ENCODE measurements at regions not wholly inside any gene's neighbourhood (a gene's known extent, or its start where the extent isn't known, plus 50 kb on each side); places are given as distances from the start of the nearest gene placed in this dataset.
"Not testable (repeated sequence)": the region's sequence is repeated elsewhere in the genome, so short reads cannot be mapped to it uniquely, and the experiment has no call there.

DNA sequence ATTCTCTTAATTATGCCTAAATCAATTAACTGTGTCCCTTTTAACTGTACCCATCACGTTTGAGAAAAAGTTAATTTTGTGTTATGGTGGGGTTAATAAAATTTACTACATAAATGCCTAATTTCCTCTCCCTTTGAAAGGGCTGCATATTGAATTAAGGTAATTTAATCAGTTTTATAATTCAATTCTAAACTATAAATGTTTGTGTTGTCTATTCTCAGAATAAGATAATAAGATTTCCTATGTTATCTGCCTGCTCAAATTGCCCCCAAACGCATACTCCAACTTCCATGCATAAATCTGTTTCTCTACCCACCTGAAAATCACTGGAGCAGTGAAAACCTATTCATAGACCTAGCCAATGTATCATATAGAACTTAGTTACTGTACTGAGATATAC is 1716.1 kb downstream of the SI start:
- no peak overlapping the region for H3K9ac ChIP-seq (ENCODE audit: extremely low read depth, insufficient read length, low read length)
- H4K8ac ChIP-seq (replicated peaks; ENCODE audit: insufficient read length, low read depth, low read length), result no peak overlapping the region
- H3K14ac ChIP-seq (ENCODE audit: insufficient read depth, low read length), result no peak overlapping the region
- no peaks in the 10 kb centered on the region for H3K79me1 ChIP-seq (ENCODE audit: insufficient read depth, low read depth, low read length, poor library complexity, severe bottlenecking)
- no peaks in the 10 kb centered on the region for H3K23me2 ChIP-seq (ENCODE audit: insufficient read length, low read depth, low read length, poor library complexity, severe bottlenecking)
- TF ChIP-seq, protein P1, sequence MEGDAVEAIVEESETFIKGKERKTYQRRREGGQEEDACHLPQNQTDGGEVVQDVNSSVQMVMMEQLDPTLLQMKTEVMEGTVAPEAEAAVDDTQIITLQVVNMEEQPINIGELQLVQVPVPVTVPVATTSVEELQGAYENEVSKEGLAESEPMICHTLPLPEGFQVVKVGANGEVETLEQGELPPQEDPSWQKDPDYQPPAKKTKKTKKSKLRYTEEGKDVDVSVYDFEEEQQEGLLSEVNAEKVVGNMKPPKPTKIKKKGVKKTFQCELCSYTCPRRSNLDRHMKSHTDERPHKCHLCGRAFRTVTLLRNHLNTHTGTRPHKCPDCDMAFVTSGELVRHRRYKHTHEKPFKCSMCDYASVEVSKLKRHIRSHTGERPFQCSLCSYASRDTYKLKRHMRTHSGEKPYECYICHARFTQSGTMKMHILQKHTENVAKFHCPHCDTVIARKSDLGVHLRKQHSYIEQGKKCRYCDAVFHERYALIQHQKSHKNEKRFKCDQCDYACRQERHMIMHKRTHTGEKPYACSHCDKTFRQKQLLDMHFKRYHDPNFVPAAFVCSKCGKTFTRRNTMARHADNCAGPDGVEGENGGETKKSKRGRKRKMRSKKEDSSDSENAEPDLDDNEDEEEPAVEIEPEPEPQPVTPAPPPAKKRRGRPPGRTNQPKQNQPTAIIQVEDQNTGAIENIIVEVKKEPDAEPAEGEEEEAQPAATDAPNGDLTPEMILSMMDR (conservative IDR thresholded peaks at IDR 0.05), result no peak
- no peak overlapping the region for H2AK5ac ChIP-seq (ENCODE audit: insufficient read length, low read length)
- no peak overlapping the region for H3K4me3 Mint-ChIP-seq
- H3K27ac ChIP-seq (ENCODE audit: insufficient read length, low read depth, low read length), result no peak overlapping the region
- H2BK5ac ChIP-seq (ENCODE audit: insufficient read length, low read length), result no peak overlapping the region
- no peak overlapping the region for H3K4me2 ChIP-seq (ENCODE audit: insufficient read depth, insufficient read length, low read length)
- no peak overlapping the region for H2BK15ac ChIP-seq (ENCODE audit: low read depth, low read length)
- H4K5ac ChIP-seq (ENCODE audit: insufficient read length, low read depth, low read length), result no peak overlapping the region
- H3K9me3 Mint-ChIP-seq, result no peaks in the 10 kb centered on the region
- no peaks in the 10 kb centered on the region for H3K4me1 Mint-ChIP-seq
- no peaks in the 10 kb centered on the region for H4K20me1 ChIP-seq (ENCODE audit: control insufficient read depth, insufficient read depth, insufficient read length)
- WGBS (ENCODE audit: extremely low coverage, insufficient read length, low lambda C conversion rate), result no CpG with 5 or more reads among the region's 2 CpGs
- H3T11ph ChIP-seq (ENCODE audit: low read length), result no peak overlapping the region
- no peak overlapping the region for H2BK20ac ChIP-seq (ENCODE audit: low read depth, low read length, poor library complexity, severe bottlenecking)
- H3K4me1 ChIP-seq (ENCODE audit: insufficient read depth, low read length), result no peaks in the 10 kb centered on the region
- no peak overlapping the region for H3K27ac Mint-ChIP-seq
- no peaks in the 10 kb centered on the region for H3K9me3 ChIP-seq (ENCODE audit: control insufficient read depth, low read depth, low read length)
- no peak overlapping the region for H3K56ac ChIP-seq (ENCODE audit: insufficient read length, low read depth, low read length)
- no peak overlapping the region for H3K18ac ChIP-seq (ENCODE audit: insufficient read length, low read depth, low read length)
- no peak overlapping the region for H3K23ac ChIP-seq (ENCODE audit: insufficient read length, low read depth, low read length)
- H3K27me3 Mint-ChIP-seq (ENCODE audit: low read depth), result no peaks in the 10 kb centered on the region
- no peak overlapping the region for H4K91ac ChIP-seq (ENCODE audit: insufficient read length, low read depth, low read length)
- no peak overlapping the region for H2AFZ ChIP-seq (ENCODE audit: low read length)
- no peaks in the 10 kb centered on the region for H3K79me2 ChIP-seq (ENCODE audit: insufficient read depth, low read length)
- H2BK12ac ChIP-seq (ENCODE audit: insufficient read length, low read depth, low read length), result no peak overlapping the region
- H3K4ac ChIP-seq (ENCODE audit: low read depth, low read length), result no peak overlapping the region
- H2BK120ac ChIP-seq (ENCODE audit: low read depth, low read length, poor library complexity, severe bottlenecking), result no peak overlapping the region
- no peak for DNase-seq
- H3K27me3 ChIP-seq (ENCODE audit: insufficient read depth, low read length), result no peaks in the 10 kb centered on the region
- no peaks in the 10 kb centered on the region for H3K36me3 Mint-ChIP-seq (ENCODE audit: insufficient read depth in 1 of 3, low read depth in 3 of 3)

DNA sequence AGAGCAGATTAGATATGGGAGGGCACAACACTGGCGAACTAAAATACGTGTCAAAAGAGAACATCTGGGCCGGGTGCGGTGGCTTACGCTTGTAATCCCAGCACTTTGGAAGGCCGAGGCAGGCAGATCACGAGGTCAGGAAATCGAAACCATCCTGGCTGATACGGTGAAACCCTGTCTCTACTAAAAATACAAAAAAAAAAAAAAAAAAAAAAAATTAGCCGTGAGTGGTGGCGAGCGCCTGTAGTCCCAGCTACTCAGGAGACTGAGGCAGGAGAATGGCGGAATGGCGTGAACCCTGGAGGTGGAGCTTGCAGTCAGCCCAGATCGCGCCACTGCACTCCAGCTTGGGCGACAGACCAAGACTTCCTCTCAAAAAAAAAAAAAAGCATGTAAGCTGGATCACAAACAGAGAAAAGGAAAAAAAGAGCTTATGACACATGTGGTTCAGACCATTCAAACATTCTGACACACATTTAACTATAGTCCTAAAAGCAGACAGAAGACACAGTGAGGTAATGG is 1716.9 kb downstream of the SI start:
- H2BK20ac ChIP-seq (ENCODE audit: low read depth, low read length, poor library complexity, severe bottlenecking); H3K27me3 ChIP-seq (ENCODE audit: insufficient read depth, low read length); H3K79me1 ChIP-seq (ENCODE audit: insufficient read depth, low read depth, low read length, poor library complexity, severe bottlenecking); H3K36me3 Mint-ChIP-seq (ENCODE audit: insufficient read depth in 1 of 3, low read depth in 3 of 3); H3K4ac ChIP-seq (ENCODE audit: low read depth, low read length); H4K5ac ChIP-seq (ENCODE audit: insufficient read length, low read depth, low read length); H3K4me1 ChIP-seq (ENCODE audit: insufficient read depth, low read length); H2BK120ac ChIP-seq (ENCODE audit: low read depth, low read length, poor library complexity, severe bottlenecking); H4K20me1 ChIP-seq (ENCODE audit: control insufficient read depth, insufficient read depth, insufficient read length); H2AK5ac ChIP-seq (ENCODE audit: insufficient read length, low read length); DNase-seq; H3K9ac ChIP-seq (ENCODE audit: extremely low read depth, insufficient read length, low read length); H3K14ac ChIP-seq (ENCODE audit: insufficient read depth, low read length); H3T11ph ChIP-seq (ENCODE audit: low read length); H3K4me1 Mint-ChIP-seq; H3K9me3 ChIP-seq (ENCODE audit: control insufficient read depth, low read depth, low read length); H4K8ac ChIP-seq (replicated peaks; ENCODE audit: insufficient read length, low read depth, low read length); H2BK12ac ChIP-seq (ENCODE audit: insufficient read length, low read depth, low read length); H2BK5ac ChIP-seq (ENCODE audit: insufficient read length, low read length); H3K27ac Mint-ChIP-seq; H3K4me3 Mint-ChIP-seq; H3K23me2 ChIP-seq (ENCODE audit: insufficient read length, low read depth, low read length, poor library complexity, severe bottlenecking); H4K91ac ChIP-seq (ENCODE audit: insufficient read length, low read depth, low read length); H3K18ac ChIP-seq (ENCODE audit: insufficient read length, low read depth, low read length); H3K27ac ChIP-seq (ENCODE audit: insufficient read length, low read depth, low read length); H2AFZ ChIP-seq (ENCODE audit: low read length); H3K4me2 ChIP-seq (ENCODE audit: insufficient read depth, insufficient read length, low read length); H3K27me3 Mint-ChIP-seq (ENCODE audit: low read depth); H3K56ac ChIP-seq (ENCODE audit: insufficient read length, low read depth, low read length); H3K9me3 Mint-ChIP-seq; H2BK15ac ChIP-seq (ENCODE audit: low read depth, low read length); H3K23ac ChIP-seq (ENCODE audit: insufficient read length, low read depth, low read length); H3K79me2 ChIP-seq (ENCODE audit: insufficient read depth, low read length): not testable (repeated sequence)
- no CpG with 5 or more reads among the region's 17 CpGs for WGBS (ENCODE audit: extremely low coverage, insufficient read length, low lambda C conversion rate)
